Body of pancreas (tissue), 4 donors: ENCODE measurements at regions not wholly inside any gene's neighbourhood (a gene's known extent, or its start where the extent isn't known, plus 50 kb on each side); places are given as distances from the start of the nearest gene placed in this dataset.
"Not testable (repeated sequence)": the region's sequence is repeated elsewhere in the genome, so short reads cannot be mapped to it uniquely, and the experiment has no call there.

Experiments used
- ATAC-seq: fragments of 150-250 bp; one replicate; pipeline ENCODE4 v1.9.1; 2016
- DNase-seq, 4 donors: peaks; one replicate each; pipeline ENCODE4 v3.0.0-alpha.2; 2019
- H3K27ac ChIP-seq, 4 donors: fragments of 200-600 bp; sonication (generic); 1 replicate in 3 of 4; 2 replicates in 1 of 4; pipeline versions ENCODE4 v1.5.1 to v1.6.1; 2016 to 2019; ENCODE audit warnings: mild to moderate bottlenecking in 1 of 4, mixed read lengths in 1 of 4, moderate library complexity in 1 of 4
- H3K27me3 ChIP-seq, 2 donors: fragments of 200-600 bp; sonication (generic); one replicate each; pipeline ENCODE4 v1.6.0; 2016; ENCODE audit warnings: mild to moderate bottlenecking in 1 of 2
- H3K36me3 ChIP-seq, 2 donors: fragments of 200-600 bp; sonication (generic); replicated peaks in 1 of 2; 2 replicates each; pipeline ENCODE4 v1.5.1; 2016; ENCODE audit warnings: low read depth in 2 of 2; ENCODE audit not compliant: insufficient read depth in 1 of 2
- H3K4me1 ChIP-seq: fragments of 200-600 bp; sonication (generic); one replicate; pipeline ENCODE4 v1.6.0; 2016
- H3K4me3 ChIP-seq, 2 donors: fragments of 200-600 bp; sonication (generic); 1 replicate in 1 of 2; 2 replicates in 1 of 2; pipeline ENCODE4 v1.5.1; 2016 to 2019
- H3K9me3 ChIP-seq, 3 donors: fragments of 200-600 bp; sonication (generic); 1 replicate in 2 of 3; 2 replicates in 1 of 3; pipeline ENCODE4 v1.5.1; 2016
- CTCF ChIP-seq, 7 experiments: fragments of 450-650 bp in 4 of 7; fragments of 200-600 bp in 3 of 7; sonication (generic) in 3 of 7; IDR thresholded peaks; one replicate each; pipeline ENCODE4 v1.5.1; 2016 to 2019; ENCODE audit warnings: antibody characterized with exemption in 7 of 7
- POLR2A ChIP-seq, 3 donors: fragments of 450-650 bp; IDR thresholded peaks; one replicate each; pipeline ENCODE4 v1.6.1; 2016; ENCODE audit warnings: antibody characterized with exemption in 3 of 3, mild to moderate bottlenecking in 2 of 3
- WGBS, 2 donors: methylation state at CpG; one replicate each; pipeline ENCODE4 v1.1.5; 2017; 5-methylcytosine and 5-hydroxymethylcytosine counted together
- intact Hi-C: fragments of 100-400 bp; cut with DNase I; formaldehyde crosslinking; loops from one replicate; pipeline ENCODE4 v1.15.1; 2023

GRCh38 chr22:48417225-48418070, 1410.2 kb downstream of the BRD1 start:
- TF ChIP-seq CTCF (IDR thresholded peaks at IDR 0.05) (no peak), POLR2A (IDR thresholded peaks at IDR 0.05) (no peak)
- no peak overlapping the region for H3K27ac ChIP-seq
- 53 to 58% methylated on average over 19 to 24 of the region's 24 CpGs for WGBS, 2 donors
- no peaks in the 10 kb centered on the region for H3K4me1 ChIP-seq
- H3K4me3 ChIP-seq, result no peak overlapping the region
- DNase-seq (no peak), ATAC-seq (no peak)
- no peaks in the 10 kb centered on the region for H3K27me3 ChIP-seq
- H3K36me3 ChIP-seq, result no peaks in the 10 kb centered on the region
- H3K9me3 ChIP-seq, result no peaks in the 10 kb centered on the region
- intact Hi-C loops, result no loop called here

- Histone ChIP-seq H3K36me3 (no peaks in the 10 kb centered on the region), H3K4me1 (no peaks in the 10 kb centered on the region), H3K9me3 (no peaks in the 10 kb centered on the region), H3K27ac (no peak overlapping the region), H3K4me3 (no peak overlapping the region), H3K27me3 (no peaks in the 10 kb centered on the region)
- DNase-seq (no peak), ATAC-seq (no peak)
- intact Hi-C loops, result no loop called here
- WGBS, 2 donors, result 37 to 38% methylated on average over 13 to 16 of the region's 16 CpGs
- no peak for TF ChIP-seq CTCF (IDR thresholded peaks at IDR 0.05)
- TF ChIP-seq POLR2A (IDR thresholded peaks at IDR 0.05), result no peak
Measured at GRCh38 chr22:48416396-48417224, 1411.1 kb downstream of the BRD1 start.

GRCh38 chr22:48415520-48415919, 1412.2 kb downstream of the BRD1 start:
- H3K4me1 ChIP-seq, result no peaks in the 10 kb centered on the region
- ATAC-seq, result no peak
- no peaks in the 10 kb centered on the region for H3K9me3 ChIP-seq
- intact Hi-C loops, result no loop called here
- no peaks in the 10 kb centered on the region for H3K36me3 ChIP-seq
- no peak overlapping the region for H3K4me3 ChIP-seq
- WGBS, 2 donors, result 50 to 57% methylated on average over 14 of the region's 14 CpGs
- TF ChIP-seq CTCF (IDR thresholded peaks at IDR 0.05) (no peak), POLR2A (IDR thresholded peaks at IDR 0.05) (no peak)
- H3K27ac ChIP-seq, result no peak overlapping the region
- no peaks in the 10 kb centered on the region for H3K27me3 ChIP-seq
- DNase-seq, result no peak

GRCh38 chr22:48414651-48415050, 1413.0 kb downstream of the BRD1 start:
- no peaks in the 10 kb centered on the region for H3K27me3 ChIP-seq

DNA sequence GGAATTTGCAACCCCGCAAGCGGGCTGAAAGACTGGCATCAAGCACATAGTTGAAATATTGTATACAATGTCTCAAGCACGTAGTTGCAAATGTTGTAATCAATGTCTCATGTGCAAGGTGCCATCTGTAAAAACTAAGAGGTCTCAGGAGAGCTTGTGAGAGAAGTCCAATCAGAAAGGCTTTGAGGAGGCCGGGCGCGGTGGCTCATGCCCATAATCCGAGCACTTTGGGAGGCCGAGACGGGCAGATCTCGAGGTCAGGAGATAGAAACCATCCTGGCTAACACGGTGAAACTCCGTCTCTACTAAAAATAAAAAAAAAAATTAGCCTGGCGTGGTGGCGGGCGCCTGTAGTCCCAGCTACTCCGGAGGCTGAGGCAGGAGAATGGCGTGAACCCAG, 1414.7 kb downstream of the BRD1 start:
- H3K36me3 ChIP-seq, H3K4me1 ChIP-seq, H3K27me3 ChIP-seq, intact Hi-C loops, ATAC-seq, H3K4me3 ChIP-seq, H3K27ac ChIP-seq, H3K9me3 ChIP-seq, DNase-seq: not testable (repeated sequence)
- WGBS, 2 donors, result 64 to 78% methylated on average over 17 of the region's 17 CpGs

More at GRCh38 chr22:48414651-48415050, 1413.0 kb downstream of the BRD1 start:
- Histone ChIP-seq H3K27ac (no peak overlapping the region), H3K4me3 (no peak overlapping the region), H3K36me3 (no peaks in the 10 kb centered on the region), H3K9me3 (no peaks in the 10 kb centered on the region), H3K4me1 (no peaks in the 10 kb centered on the region)
- intact Hi-C loops, result no loop called here
- WGBS, 2 donors, result 75 to 91% methylated on average over 3 of the region's 3 CpGs
- no peak for ATAC-seq
- DNase-seq, result no peak
- TF ChIP-seq CTCF (IDR thresholded peaks at IDR 0.05) (no peak), POLR2A (IDR thresholded peaks at IDR 0.05) (no peak)
